Lower lobe of right lung (tissue), 2 donors: ENCODE measurements at regions not wholly inside any gene's neighbourhood (a gene's known extent, or its start where the extent isn't known, plus 50 kb on each side); places are given as distances from the start of the nearest gene placed in this dataset.

Experiments used
- ATAC-seq, 2 donors: fragments of 200-7000 bp; cut with Tn5 transposase; one replicate each; pipeline ENCODE4 v1.9.1; 2020 to 2022; ENCODE audit warnings: mild to moderate bottlenecking in 2 of 2, moderate library complexity in 2 of 2
- DNase-seq: peaks from one replicate; pipeline ENCODE4 v3.0.0-alpha.2; 2020
- H3K27ac ChIP-seq: fragments of 200-600 bp; one replicate; pipeline ENCODE4 v1.8.0; 2022
- H3K27me3 ChIP-seq: fragments of 200-600 bp; one replicate; pipeline ENCODE4 v1.8.0; 2022; ENCODE audit warnings: low read depth
- H3K36me3 ChIP-seq: fragments of 200-600 bp; one replicate; pipeline ENCODE4 v1.8.0; 2022; ENCODE audit warnings: mild to moderate bottlenecking
- H3K4me1 ChIP-seq: fragments of 200-600 bp; one replicate; pipeline ENCODE4 v1.8.0; 2022
- H3K4me3 ChIP-seq: fragments of 200-600 bp; one replicate; pipeline ENCODE4 v1.8.0; 2022; ENCODE audit warnings: mild to moderate bottlenecking
- H3K9me3 ChIP-seq: fragments of 200-600 bp; one replicate; pipeline ENCODE4 v1.8.0; 2022
- intact Hi-C: fragments of 100-400 bp; cut with DNase I; formaldehyde crosslinking; loops from one replicate; pipeline ENCODE4 v1.11.0; 2022
- TF ChIP-seq, protein P1 (sequence below): fragments of 200-600 bp; IDR thresholded peaks from one replicate; pipeline ENCODE4 v1.8.0; 2022; ENCODE audit warnings: antibody characterized with exemption, mild to moderate bottlenecking
- donor health status: DM: no; HTN: yes; CAD: no; lungs with severe emphysema.

- Histone ChIP-seq H3K36me3 (no peaks in the 10 kb centered on the region), H3K27ac (no peak overlapping the region), H3K4me1 (no peaks in the 10 kb centered on the region), H3K27me3 (no peaks in the 10 kb centered on the region), H3K4me3 (no peak overlapping the region), H3K9me3 (no peaks in the 10 kb centered on the region)
- no peak for DNase-seq
- intact Hi-C loops, result no loop called here
- TF ChIP-seq, protein P1, sequence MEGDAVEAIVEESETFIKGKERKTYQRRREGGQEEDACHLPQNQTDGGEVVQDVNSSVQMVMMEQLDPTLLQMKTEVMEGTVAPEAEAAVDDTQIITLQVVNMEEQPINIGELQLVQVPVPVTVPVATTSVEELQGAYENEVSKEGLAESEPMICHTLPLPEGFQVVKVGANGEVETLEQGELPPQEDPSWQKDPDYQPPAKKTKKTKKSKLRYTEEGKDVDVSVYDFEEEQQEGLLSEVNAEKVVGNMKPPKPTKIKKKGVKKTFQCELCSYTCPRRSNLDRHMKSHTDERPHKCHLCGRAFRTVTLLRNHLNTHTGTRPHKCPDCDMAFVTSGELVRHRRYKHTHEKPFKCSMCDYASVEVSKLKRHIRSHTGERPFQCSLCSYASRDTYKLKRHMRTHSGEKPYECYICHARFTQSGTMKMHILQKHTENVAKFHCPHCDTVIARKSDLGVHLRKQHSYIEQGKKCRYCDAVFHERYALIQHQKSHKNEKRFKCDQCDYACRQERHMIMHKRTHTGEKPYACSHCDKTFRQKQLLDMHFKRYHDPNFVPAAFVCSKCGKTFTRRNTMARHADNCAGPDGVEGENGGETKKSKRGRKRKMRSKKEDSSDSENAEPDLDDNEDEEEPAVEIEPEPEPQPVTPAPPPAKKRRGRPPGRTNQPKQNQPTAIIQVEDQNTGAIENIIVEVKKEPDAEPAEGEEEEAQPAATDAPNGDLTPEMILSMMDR, result no peak
- no peak for ATAC-seq
Observed at GRCh38 chr3:139117136-139117675, 72.5 kb upstream of the PRR23C start.

- H3K27ac ChIP-seq, result no peak overlapping the region
- no peak overlapping the region for H3K4me3 ChIP-seq
- H3K27me3 ChIP-seq, result no peaks in the 10 kb centered on the region
- H3K4me1 ChIP-seq, result no peaks in the 10 kb centered on the region
- H3K9me3 ChIP-seq, result no peaks in the 10 kb centered on the region
- H3K36me3 ChIP-seq, result no peaks in the 10 kb centered on the region
- no peak for ATAC-seq
- no peak for DNase-seq
- intact Hi-C loops, result no loop called here
- TF ChIP-seq, protein P1, result no peak
Observed at GRCh38 chr3:139117883-139118760, 73.4 kb upstream of the PRR23C start.

GRCh38 chr3:139118835-139119234 is 74.1 kb upstream of the PRR23C start:
- no peak overlapping the region for H3K27ac ChIP-seq
- ATAC-seq, result no peak
- intact Hi-C loops, result no loop called here
- no peaks in the 10 kb centered on the region for H3K27me3 ChIP-seq
- no peaks in the 10 kb centered on the region for H3K9me3 ChIP-seq
- no peaks in the 10 kb centered on the region for H3K4me1 ChIP-seq
- TF ChIP-seq, protein P1, result no peak
- no peak for DNase-seq
- H3K4me3 ChIP-seq, result no peak overlapping the region
- H3K36me3 ChIP-seq, result no peaks in the 10 kb centered on the region

GRCh38 chr3:139119331-139120025 is 74.8 kb upstream of the PRR23C start:
- no peaks in the 10 kb centered on the region for H3K27me3 ChIP-seq
- DNase-seq (no peak), ATAC-seq (no peak)
- H3K4me1 ChIP-seq, result no peaks in the 10 kb centered on the region
- H3K27ac ChIP-seq, result no peak overlapping the region
- H3K4me3 ChIP-seq, result no peak overlapping the region
- no peaks in the 10 kb centered on the region for H3K36me3 ChIP-seq
- no peaks in the 10 kb centered on the region for H3K9me3 ChIP-seq
- intact Hi-C loops, result no loop called here
- TF ChIP-seq, protein P1, result no peak

DNA sequence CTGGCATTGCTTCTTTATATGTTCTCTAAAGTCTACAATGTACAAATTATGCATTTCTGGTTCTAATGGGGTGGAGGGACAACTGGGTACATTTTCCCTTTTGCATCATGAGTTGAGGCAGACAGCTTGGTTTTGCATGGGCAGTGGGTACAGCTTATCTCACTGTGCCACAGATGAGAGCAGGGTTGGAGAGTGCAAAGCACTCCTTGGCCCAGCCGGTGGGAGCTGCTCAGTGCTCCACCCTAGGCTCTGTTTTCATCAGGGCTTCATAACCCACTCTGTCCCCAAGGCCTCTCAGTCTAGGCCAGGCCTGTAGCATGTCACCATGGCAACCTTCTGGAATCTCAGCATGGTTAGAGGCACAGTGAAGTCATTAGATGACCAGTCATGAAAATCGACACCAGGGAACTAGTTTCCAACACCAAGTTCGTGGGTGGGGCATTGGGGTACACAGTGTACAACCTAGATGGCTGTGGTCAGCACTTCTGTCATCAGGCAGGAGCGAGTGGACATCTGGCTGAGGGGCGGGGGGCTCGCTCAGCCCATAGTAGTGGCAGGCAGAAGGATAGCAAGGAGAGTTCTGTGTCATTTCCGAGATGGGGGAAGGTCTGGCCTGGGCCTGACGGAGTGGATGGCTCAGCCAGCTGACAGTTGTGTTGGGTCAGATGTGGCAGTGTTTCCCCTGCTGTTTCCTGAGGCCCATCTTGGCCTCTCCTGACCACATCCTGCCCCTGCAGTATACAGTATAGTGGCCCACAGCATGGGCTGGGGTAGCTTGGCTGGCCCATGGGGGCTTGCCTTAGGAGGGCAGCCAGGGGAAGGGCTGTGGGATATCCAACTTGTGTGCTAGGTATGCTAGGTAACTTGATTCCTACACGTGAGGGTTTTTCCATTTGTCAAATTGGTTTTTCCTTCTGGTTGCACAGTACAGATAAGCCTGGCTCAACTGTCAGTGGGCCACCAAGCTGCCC is 75.7 kb upstream of the PRR23C start:
- no peaks in the 10 kb centered on the region for H3K27me3 ChIP-seq
- no peaks in the 10 kb centered on the region for H3K36me3 ChIP-seq
- no peaks in the 10 kb centered on the region for H3K9me3 ChIP-seq
- peak; percentile 16 to 19 for ATAC-seq
- intact Hi-C loops, result no loop called here
- TF ChIP-seq, protein P1, result no peak
- DNase-seq, result no peak
- no peak overlapping the region for H3K27ac ChIP-seq
- H3K4me3 ChIP-seq, result no peak overlapping the region
- H3K4me1 ChIP-seq, result no peaks in the 10 kb centered on the region
